ENCODE measurements at regions not wholly inside any gene's neighbourhood (a gene's known extent, or its start where the extent isn't known, plus 50 kb on each side); places are given as distances from the start of the nearest gene placed in this dataset.

- WGBS, result 91% methylated on average over 5 of the region's 5 CpGs
- Histone ChIP-seq H3K4me3 (no peak overlapping the region), H3K4me1 (replicated peaks) (no peaks in the 10 kb centered on the region), H3K27me3 (replicated peaks; ENCODE audit: insufficient read depth) (no peaks in the 10 kb centered on the region), H3K36me3 (no peaks in the 10 kb centered on the region), H3K27ac (no peak overlapping the region), H3K9me3 (no peaks in the 10 kb centered on the region)
- TF ChIP-seq POLR2A (IDR thresholded peaks at IDR 0.05), result no peak
- TF ChIP-seq POLR2AphosphoS5 (IDR thresholded peaks at IDR 0.05), result no peak
- TF ChIP-seq CTCF (IDR thresholded peaks at IDR 0.05), result no peak
- DNase-seq (ENCODE audit: low spot score), result no peak
- intact Hi-C loops (cut with DNase I), result no loop called here
Measured at GRCh38 chr5:53366245-53366644, 114.2 kb upstream of the FST start.

- 97% methylated on average over 1 of the region's 1 CpG for WGBS
- Histone ChIP-seq H3K27me3 (replicated peaks; ENCODE audit: insufficient read depth) (no peaks in the 10 kb centered on the region), H3K9me3 (no peaks in the 10 kb centered on the region), H3K4me3 (no peak overlapping the region), H3K36me3 (no peaks in the 10 kb centered on the region), H3K4me1 (replicated peaks) (no peaks in the 10 kb centered on the region), H3K27ac (no peak overlapping the region)
- no peak for TF ChIP-seq CTCF (IDR thresholded peaks at IDR 0.05)
- TF ChIP-seq POLR2A (IDR thresholded peaks at IDR 0.05), result no peak
- TF ChIP-seq POLR2AphosphoS5 (IDR thresholded peaks at IDR 0.05), result no peak
- DNase-seq (ENCODE audit: low spot score), result no peak
- intact Hi-C loops (cut with DNase I), result no loop called here
Measured at GRCh38 chr5:53367727-53368126, 112.7 kb upstream of the FST start.

GRCh38 chr5:53368516-53368915 is 111.9 kb upstream of the FST start:
- DNase-seq (ENCODE audit: low spot score), result no peak
- Histone ChIP-seq H3K4me3 (no peak overlapping the region), H3K4me1 (replicated peaks) (no peaks in the 10 kb centered on the region), H3K27me3 (replicated peaks; ENCODE audit: insufficient read depth) (no peaks in the 10 kb centered on the region), H3K27ac (no peak overlapping the region), H3K36me3 (no peaks in the 10 kb centered on the region), H3K9me3 (no peaks in the 10 kb centered on the region)
- intact Hi-C loops (cut with DNase I), result no loop called here
- 33% methylated on average over 1 of the region's 1 CpG for WGBS
- TF ChIP-seq POLR2A (IDR thresholded peaks at IDR 0.05) (no peak), POLR2AphosphoS5 (IDR thresholded peaks at IDR 0.05) (no peak), CTCF (IDR thresholded peaks at IDR 0.05) (no peak)

GRCh38 chr5:53368966-53369605 is 111.3 kb upstream of the FST start:
- intact Hi-C loops (cut with DNase I), result no loop called here
- Histone ChIP-seq H3K36me3 (no peaks in the 10 kb centered on the region), H3K27ac (no peak overlapping the region), H3K4me1 (replicated peaks) (no peaks in the 10 kb centered on the region), H3K4me3 (no peak overlapping the region), H3K27me3 (replicated peaks; ENCODE audit: insufficient read depth) (no peaks in the 10 kb centered on the region), H3K9me3 (no peaks in the 10 kb centered on the region)
- DNase-seq (ENCODE audit: low spot score), result no peak
- 86% methylated on average over 2 of the region's 2 CpGs for WGBS
- TF ChIP-seq POLR2AphosphoS5 (IDR thresholded peaks at IDR 0.05) (no peak), POLR2A (IDR thresholded peaks at IDR 0.05) (no peak), CTCF (IDR thresholded peaks at IDR 0.05) (no peak)

- no peak for TF ChIP-seq CTCF (IDR thresholded peaks at IDR 0.05)
- no peak for TF ChIP-seq POLR2AphosphoS5 (IDR thresholded peaks at IDR 0.05)
- TF ChIP-seq POLR2A (IDR thresholded peaks at IDR 0.05), result no peak
- WGBS, result 71% methylated on average over 3 of the region's 3 CpGs
- H3K27ac ChIP-seq, result no peak overlapping the region
- no peaks in the 10 kb centered on the region for H3K4me1 ChIP-seq (replicated peaks)
- no peaks in the 10 kb centered on the region for H3K27me3 ChIP-seq (replicated peaks; ENCODE audit: insufficient read depth)
- no peaks in the 10 kb centered on the region for H3K9me3 ChIP-seq
- DNase-seq (ENCODE audit: low spot score), result no peak
- no peaks in the 10 kb centered on the region for H3K36me3 ChIP-seq
- intact Hi-C loops (cut with DNase I), result no loop called here
- H3K4me3 ChIP-seq, result no peak overlapping the region
Measured at GRCh38 chr5:53369681-53370080, 110.7 kb upstream of the FST start.

Measured in prostate gland (tissue), 2 donors.